Thoracic aorta (tissue), 2 donors: ENCODE measurements at regions not wholly inside any gene's neighbourhood (a gene's known extent, or its start where the extent isn't known, plus 50 kb on each side); places are given as distances from the start of the nearest gene placed in this dataset.

ENCODE experiments used
- ATAC-seq: fragments of 150-250 bp; one replicate; pipeline ENCODE4 v1.8.0; 2017; ENCODE audit warnings: low read depth; ENCODE audit not compliant: insufficient number of reproducible peaks, low FRiP score
- DNase-seq: peaks from one replicate; pipeline ENCODE4 v3.0.0-alpha.2; 2020; ENCODE audit warnings: low spot score
- H3K27ac ChIP-seq, 2 donors: fragments of 200-600 bp; sonication (generic); 1 replicate in 1 of 2; 2 replicates in 1 of 2; pipeline ENCODE4 v1.5.1; 2016; ENCODE audit warnings: mild to moderate bottlenecking in 2 of 2, moderate library complexity in 2 of 2
- H3K27me3 ChIP-seq: fragments of 200-600 bp; sonication (generic); replicated peaks from 2 replicates; pipeline ENCODE4 v1.6.0; 2016; ENCODE audit warnings: mild to moderate bottlenecking; ENCODE audit not compliant: insufficient read depth
- H3K36me3 ChIP-seq: fragments of 200-600 bp; sonication (generic); one replicate; pipeline ENCODE4 v1.5.1; 2016
- H3K4me1 ChIP-seq, 2 donors: fragments of 200-600 bp; sonication (generic); 1 replicate in 1 of 2; 2 replicates in 1 of 2; pipeline versions ENCODE4 v1.5.1 to v1.6.0; 2016; ENCODE audit warnings: low read depth in 2 of 2, mild to moderate bottlenecking in 1 of 2; ENCODE audit not compliant: control insufficient read depth in 1 of 2
- H3K4me3 ChIP-seq: fragments of 200-600 bp; sonication (generic); 2 replicates; pipeline ENCODE4 v1.5.1; 2016; ENCODE audit warnings: mild to moderate bottlenecking
- H3K9me3 ChIP-seq: fragments of 200-600 bp; sonication (generic); 2 replicates; pipeline ENCODE4 v1.5.1; 2016
- TF ChIP-seq, protein P1 (sequence below): fragments of 200-600 bp; sonication (generic); IDR thresholded peaks from one replicate; pipeline ENCODE4 v1.5.1; 2019; ENCODE audit warnings: antibody characterized with exemption

- H3K9me3 ChIP-seq: no peaks in the 10 kb centered on the region
- H3K27ac ChIP-seq: no peak overlapping the region
- no peaks in the 10 kb centered on the region for H3K36me3 ChIP-seq
- ATAC-seq: no peak
- H3K4me1 ChIP-seq: no peaks in the 10 kb centered on the region
- no peaks in the 10 kb centered on the region for H3K27me3 ChIP-seq
- TF ChIP-seq, protein P1, sequence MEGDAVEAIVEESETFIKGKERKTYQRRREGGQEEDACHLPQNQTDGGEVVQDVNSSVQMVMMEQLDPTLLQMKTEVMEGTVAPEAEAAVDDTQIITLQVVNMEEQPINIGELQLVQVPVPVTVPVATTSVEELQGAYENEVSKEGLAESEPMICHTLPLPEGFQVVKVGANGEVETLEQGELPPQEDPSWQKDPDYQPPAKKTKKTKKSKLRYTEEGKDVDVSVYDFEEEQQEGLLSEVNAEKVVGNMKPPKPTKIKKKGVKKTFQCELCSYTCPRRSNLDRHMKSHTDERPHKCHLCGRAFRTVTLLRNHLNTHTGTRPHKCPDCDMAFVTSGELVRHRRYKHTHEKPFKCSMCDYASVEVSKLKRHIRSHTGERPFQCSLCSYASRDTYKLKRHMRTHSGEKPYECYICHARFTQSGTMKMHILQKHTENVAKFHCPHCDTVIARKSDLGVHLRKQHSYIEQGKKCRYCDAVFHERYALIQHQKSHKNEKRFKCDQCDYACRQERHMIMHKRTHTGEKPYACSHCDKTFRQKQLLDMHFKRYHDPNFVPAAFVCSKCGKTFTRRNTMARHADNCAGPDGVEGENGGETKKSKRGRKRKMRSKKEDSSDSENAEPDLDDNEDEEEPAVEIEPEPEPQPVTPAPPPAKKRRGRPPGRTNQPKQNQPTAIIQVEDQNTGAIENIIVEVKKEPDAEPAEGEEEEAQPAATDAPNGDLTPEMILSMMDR: no peak
- H3K4me3 ChIP-seq: no peak overlapping the region
- no peak for DNase-seq
Measured at GRCh38 chr1:188225975-188226374, 1397.2 kb downstream of the PLA2G4A start.

- Histone ChIP-seq H3K36me3 (no peaks in the 10 kb centered on the region), H3K27me3 (no peaks in the 10 kb centered on the region), H3K4me1 (no peaks in the 10 kb centered on the region), H3K9me3 (no peaks in the 10 kb centered on the region), H3K4me3 (no peak overlapping the region), H3K27ac (no peak overlapping the region)
- DNase-seq: no peak
- TF ChIP-seq, protein P1: no peak
- no peak for ATAC-seq
Measured at GRCh38 chr1:188228623-188229022, 1399.9 kb downstream of the PLA2G4A start.

DNA sequence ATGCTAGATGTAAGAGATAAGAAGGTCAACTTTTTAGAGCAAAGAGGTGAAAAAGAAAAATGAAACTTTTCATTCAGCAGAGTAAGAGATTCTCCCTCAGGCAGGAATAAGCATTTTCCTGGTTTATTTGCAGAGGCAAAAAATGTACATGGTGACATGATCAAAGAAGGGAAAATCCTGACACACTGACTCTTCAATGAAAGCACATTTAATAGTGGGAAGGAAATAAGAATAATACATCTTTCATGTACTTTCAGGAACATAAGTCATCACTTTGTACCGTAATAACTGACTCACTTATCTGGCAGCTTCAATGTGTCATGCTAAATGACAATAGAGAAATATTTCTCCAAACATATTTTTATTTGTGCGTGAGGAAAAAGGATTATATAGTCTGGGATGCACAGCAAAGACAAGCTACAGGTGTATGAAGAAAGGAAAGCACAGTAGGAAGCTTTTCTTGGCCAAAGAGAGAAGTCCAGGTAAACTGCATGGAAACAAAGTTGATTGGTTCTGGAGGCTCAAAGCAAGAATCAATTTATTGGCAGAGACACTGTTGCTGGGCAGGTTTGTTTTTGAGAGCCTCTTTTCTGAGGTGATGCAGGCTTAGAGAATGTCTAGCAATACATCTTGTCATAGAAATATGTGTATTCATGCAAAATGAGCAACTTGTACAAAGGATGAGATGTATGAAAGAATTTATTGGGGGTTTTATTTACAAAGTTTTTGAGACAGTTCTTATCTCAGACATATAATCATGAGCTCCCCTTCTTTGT, 1409.0 kb downstream of the PLA2G4A start:
- Histone ChIP-seq H3K4me1 (no peaks in the 10 kb centered on the region), H3K36me3 (no peaks in the 10 kb centered on the region), H3K27me3 (no peaks in the 10 kb centered on the region), H3K4me3 (no peak overlapping the region), H3K27ac (no peak overlapping the region), H3K9me3 (no peaks in the 10 kb centered on the region)
- ATAC-seq: no peak
- TF ChIP-seq, protein P1: no peak
- DNase-seq: no peak

DNA sequence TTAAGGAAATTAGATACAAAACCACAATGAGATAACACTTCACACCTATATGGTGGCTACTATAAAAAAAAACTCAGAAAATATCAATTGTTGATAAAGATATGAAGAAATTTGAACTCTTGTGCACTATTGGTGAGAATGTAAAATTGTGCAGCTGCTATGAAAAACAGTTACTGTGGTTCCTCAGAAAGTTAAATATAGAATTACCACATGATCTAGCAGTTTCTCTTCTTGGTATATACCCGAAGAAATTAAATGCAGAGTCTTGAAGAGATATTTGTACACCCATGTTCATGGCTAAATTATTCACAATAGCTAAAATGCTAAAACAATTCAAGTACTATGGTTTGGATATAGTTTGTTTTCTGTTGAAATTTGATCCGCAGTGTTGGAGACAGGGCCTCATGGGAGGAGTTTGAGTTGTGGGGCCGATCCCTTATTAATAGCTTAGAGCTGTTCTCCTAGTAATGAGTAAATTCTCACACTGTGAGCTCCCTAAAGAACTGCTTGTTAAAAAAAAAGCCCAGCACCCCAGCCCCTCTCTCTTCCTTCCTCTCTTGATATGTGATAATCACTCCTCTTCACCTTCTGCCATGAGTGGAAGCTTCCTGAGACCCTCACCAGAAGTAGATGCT, 1412.1 kb downstream of the PLA2G4A start:
- no peak overlapping the region for H3K4me3 ChIP-seq
- H3K36me3 ChIP-seq: no peaks in the 10 kb centered on the region
- TF ChIP-seq, protein P1: no peak
- no peak overlapping the region for H3K27ac ChIP-seq
- no peaks in the 10 kb centered on the region for H3K9me3 ChIP-seq
- DNase-seq (no peak), ATAC-seq (no peak)
- H3K27me3 ChIP-seq: no peaks in the 10 kb centered on the region
- H3K4me1 ChIP-seq: no peaks in the 10 kb centered on the region

DNA sequence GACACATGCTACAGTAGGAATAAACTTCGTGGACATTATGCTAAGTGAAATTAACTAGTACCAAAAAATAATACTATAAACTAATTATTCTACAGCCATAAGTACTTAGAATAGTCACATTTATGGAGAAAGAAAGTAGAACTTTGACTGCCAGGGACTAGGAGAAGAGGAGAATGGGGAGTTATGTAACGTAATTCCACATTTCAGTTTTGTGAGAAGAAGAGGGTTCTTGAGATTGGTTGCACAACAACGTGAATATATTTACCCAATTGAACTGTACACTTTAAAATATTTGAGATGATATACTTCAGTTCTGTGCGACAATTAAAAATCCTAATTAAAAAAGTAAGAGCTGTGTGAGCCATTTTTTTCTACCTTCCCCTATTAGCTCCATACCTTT, 1412.9 kb downstream of the PLA2G4A start:
- no peak overlapping the region for H3K27ac ChIP-seq
- no peaks in the 10 kb centered on the region for H3K27me3 ChIP-seq
- no peak for ATAC-seq
- TF ChIP-seq, protein P1: no peak
- H3K4me1 ChIP-seq: no peaks in the 10 kb centered on the region
- DNase-seq: no peak
- H3K36me3 ChIP-seq: no peaks in the 10 kb centered on the region
- no peaks in the 10 kb centered on the region for H3K9me3 ChIP-seq
- no peak overlapping the region for H3K4me3 ChIP-seq
